Adrenal gland (tissue), 5 donors: ENCODE measurements at regions not wholly inside any gene's neighbourhood (a gene's known extent, or its start where the extent isn't known, plus 50 kb on each side); places are given as distances from the start of the nearest gene placed in this dataset.

Experiments used
- CTCF ChIP-seq, 6 experiments: fragments of 450-650 bp in 4 of 6; fragments of 200-600 bp in 2 of 6; sonication (generic) in 1 of 6; IDR thresholded peaks; 1 replicate in 5 of 6; 2 replicates in 1 of 6; pipeline versions ENCODE4 v1.5.1 to v1.8.0; 2016 to 2021; ENCODE audit warnings: antibody characterized with exemption in 6 of 6, mild to moderate bottlenecking in 2 of 6, moderate library complexity in 1 of 6
- POLR2A ChIP-seq, 2 donors: fragments of 450-650 bp; IDR thresholded peaks; one replicate each; pipeline ENCODE4 v1.6.1; 2017; ENCODE audit warnings: antibody characterized with exemption in 2 of 2, mild to moderate bottlenecking in 2 of 2, moderate library complexity in 1 of 2
- donor health status: DM: no; HTN: no; CAD: no.

- no peak for TF ChIP-seq CTCF (IDR thresholded peaks at IDR 0.05)
- TF ChIP-seq POLR2A (IDR thresholded peaks at IDR 0.05) = no peak
Observed at GRCh38 chr2:150847578-150847977, 360.1 kb upstream of the RND3 start.
